BLaER1 (cell line): ENCODE measurements at regions not wholly inside any gene's neighbourhood (a gene's known extent, or its start where the extent isn't known, plus 50 kb on each side); places are given as distances from the start of the nearest gene placed in this dataset.
"Not testable (repeated sequence)": the region's sequence is repeated elsewhere in the genome, so short reads cannot be mapped to it uniquely, and the experiment has no call there.

Source experiments
- H3K27ac ChIP-seq: shearing (Covaris generic); formaldehyde crosslinking; 2 replicates; pipeline ENCODE4 v1.8.1; 2022
- H3K27me3 ChIP-seq: shearing (Covaris generic); formaldehyde crosslinking; 2 replicates; pipeline ENCODE4 v1.8.1; 2022
- H3K36me3 ChIP-seq: shearing (Covaris generic); formaldehyde crosslinking; 2 replicates; pipeline ENCODE4 v1.8.1; 2022
- H3K4me1 ChIP-seq: shearing (Covaris generic); formaldehyde crosslinking; 2 replicates; pipeline ENCODE4 v1.8.1; 2022
- H3K4me2 ChIP-seq: shearing (Covaris generic); formaldehyde crosslinking; 2 replicates; pipeline ENCODE4 v1.8.1; 2022
- H3K4me3 ChIP-seq: shearing (Covaris generic); formaldehyde crosslinking; 2 replicates; pipeline ENCODE4 v1.8.1; 2022
- H3K9ac ChIP-seq: shearing (Covaris generic); formaldehyde crosslinking; 2 replicates; pipeline ENCODE4 v1.8.1; 2022
- H3K9me3 ChIP-seq: shearing (Covaris generic); formaldehyde crosslinking; 2 replicates; pipeline ENCODE4 v1.8.1; 2022
- H4K20me1 ChIP-seq: shearing (Covaris generic); formaldehyde crosslinking; 2 replicates; pipeline ENCODE4 v1.8.1; 2022
- Cebpa-rat ChIP-seq: shearing (Covaris generic); IDR thresholded peaks from 2 replicates; pipeline ENCODE4 v1.8.1; 2022

- H3K36me3 ChIP-seq: no peaks in the 10 kb centered on the region
- no peaks in the 10 kb centered on the region for H3K27me3 ChIP-seq
- H3K4me3 ChIP-seq: no peak overlapping the region
- H3K4me2 ChIP-seq: no peak overlapping the region
- H3K4me1 ChIP-seq: no peaks in the 10 kb centered on the region
- TF ChIP-seq Cebpa-rat: no peak
- H3K9ac ChIP-seq: no peak overlapping the region
- no peak overlapping the region for H3K27ac ChIP-seq
- H4K20me1 ChIP-seq: no peaks in the 10 kb centered on the region
- H3K9me3 ChIP-seq: peaks cover 23% of the 10 kb centered on the region
Measured at GRCh38 chr4:138494931-138495330, 252.8 kb upstream of the SLC7A11 start.

GRCh38 chr4:138494116-138494515 is 252.0 kb upstream of the SLC7A11 start:
- Histone ChIP-seq H3K4me2 (no peak overlapping the region), H4K20me1 (no peaks in the 10 kb centered on the region)
- no peak for TF ChIP-seq Cebpa-rat

GRCh38 chr4:138492176-138492575 is 250.0 kb upstream of the SLC7A11 start:
- Histone ChIP-seq H3K27me3 (no peaks in the 10 kb centered on the region), H4K20me1 (no peaks in the 10 kb centered on the region), H3K9ac (no peak overlapping the region), H3K4me1 (no peaks in the 10 kb centered on the region), H3K4me3 (no peak overlapping the region), H3K4me2 (no peak overlapping the region), H3K27ac (no peak overlapping the region), H3K36me3 (no peaks in the 10 kb centered on the region), H3K9me3 (no peaks in the 10 kb centered on the region)
- TF ChIP-seq Cebpa-rat: no peak

More at GRCh38 chr4:138494116-138494515, 252.0 kb upstream of the SLC7A11 start:
- H3K4me1 ChIP-seq: no peaks in the 10 kb centered on the region
- H3K9me3 ChIP-seq: peaks cover 15% of the 10 kb centered on the region; the same call in 1 of the 2 replicates
- H3K4me3 ChIP-seq: no peak overlapping the region
- no peaks in the 10 kb centered on the region for H3K36me3 ChIP-seq
- H3K27me3 ChIP-seq: no peaks in the 10 kb centered on the region
- H3K9ac ChIP-seq: no peak overlapping the region
- H3K27ac ChIP-seq: no peak overlapping the region

- no peaks in the 10 kb centered on the region for H3K27me3 ChIP-seq
- H3K4me2 ChIP-seq: no peak overlapping the region
- no peaks in the 10 kb centered on the region for H3K36me3 ChIP-seq
- no peak overlapping the region for H3K9ac ChIP-seq
- no peak overlapping the region for H3K27ac ChIP-seq
- no peaks in the 10 kb centered on the region for H3K4me1 ChIP-seq
- no peaks in the 10 kb centered on the region for H3K9me3 ChIP-seq
- no peak overlapping the region for H3K4me3 ChIP-seq
- no peaks in the 10 kb centered on the region for H4K20me1 ChIP-seq
- no peak for TF ChIP-seq Cebpa-rat
Measured at GRCh38 chr4:138488533-138488932, 246.4 kb upstream of the SLC7A11 start.

- H3K27ac ChIP-seq: no peak overlapping the region
- TF ChIP-seq Cebpa-rat: no peak
- H4K20me1 ChIP-seq: no peaks in the 10 kb centered on the region
- H3K9ac ChIP-seq: no peak overlapping the region
- H3K27me3 ChIP-seq: no peaks in the 10 kb centered on the region
- no peak overlapping the region for H3K4me3 ChIP-seq
- H3K4me2 ChIP-seq: no peak overlapping the region
- no peaks in the 10 kb centered on the region for H3K9me3 ChIP-seq
- H3K36me3 ChIP-seq: no peaks in the 10 kb centered on the region
- no peaks in the 10 kb centered on the region for H3K4me1 ChIP-seq
Measured at GRCh38 chr4:138487670-138488069, 245.5 kb upstream of the SLC7A11 start.

- H3K27me3 ChIP-seq: no peaks in the 10 kb centered on the region
- no peaks in the 10 kb centered on the region for H4K20me1 ChIP-seq
- no peak for TF ChIP-seq Cebpa-rat
- no peaks in the 10 kb centered on the region for H3K9me3 ChIP-seq
- H3K4me2 ChIP-seq: no peak overlapping the region
- no peak overlapping the region for H3K27ac ChIP-seq
- no peaks in the 10 kb centered on the region for H3K4me1 ChIP-seq
- no peak overlapping the region for H3K4me3 ChIP-seq
- H3K9ac ChIP-seq: no peak overlapping the region
- H3K36me3 ChIP-seq: no peaks in the 10 kb centered on the region
Measured at GRCh38 chr4:138487230-138487629, 245.1 kb upstream of the SLC7A11 start.

- H3K4me2 ChIP-seq: no peak overlapping the region
- no peak overlapping the region for H3K4me3 ChIP-seq
- H3K4me1 ChIP-seq: no peaks in the 10 kb centered on the region
- no peaks in the 10 kb centered on the region for H4K20me1 ChIP-seq
- no peaks in the 10 kb centered on the region for H3K36me3 ChIP-seq
- no peak overlapping the region for H3K27ac ChIP-seq
- H3K27me3 ChIP-seq: no peaks in the 10 kb centered on the region
- no peak overlapping the region for H3K9ac ChIP-seq
- TF ChIP-seq Cebpa-rat: no peak
- no peaks in the 10 kb centered on the region for H3K9me3 ChIP-seq
Measured at GRCh38 chr4:138485498-138485897, 243.3 kb upstream of the SLC7A11 start.

GRCh38 chr4:138475116-138475515 is 233.0 kb upstream of the SLC7A11 start:
- Histone ChIP-seq H3K9ac (no peak overlapping the region), H3K4me2 (no peak overlapping the region), H4K20me1 (no peaks in the 10 kb centered on the region), H3K27ac (no peak overlapping the region), H3K9me3 (no peaks in the 10 kb centered on the region), H3K27me3 (no peaks in the 10 kb centered on the region), H3K36me3 (no peaks in the 10 kb centered on the region), H3K4me1 (no peaks in the 10 kb centered on the region), H3K4me3 (no peak overlapping the region)
- TF ChIP-seq Cebpa-rat: no peak

GRCh38 chr4:138473339-138473738 is 231.2 kb upstream of the SLC7A11 start:
- H3K27me3 ChIP-seq: no peaks in the 10 kb centered on the region
- H3K9ac ChIP-seq: no peak overlapping the region
- no peak overlapping the region for H3K27ac ChIP-seq
- no peak overlapping the region for H3K4me2 ChIP-seq
- no peaks in the 10 kb centered on the region for H3K9me3 ChIP-seq
- no peak for TF ChIP-seq Cebpa-rat
- H3K36me3 ChIP-seq: no peaks in the 10 kb centered on the region
- no peak overlapping the region for H3K4me3 ChIP-seq
- no peaks in the 10 kb centered on the region for H3K4me1 ChIP-seq
- H4K20me1 ChIP-seq: no peaks in the 10 kb centered on the region

GRCh38 chr4:138460477-138461414 is 218.6 kb upstream of the SLC7A11 start:
- TF ChIP-seq Cebpa-rat: no peak
- H3K27me3 ChIP-seq: no peaks in the 10 kb centered on the region
- no peak overlapping the region for H3K4me2 ChIP-seq
- H3K4me3 ChIP-seq: no peak overlapping the region
- no peaks in the 10 kb centered on the region for H3K36me3 ChIP-seq
- H3K4me1 ChIP-seq: no peaks in the 10 kb centered on the region
- no peaks in the 10 kb centered on the region for H4K20me1 ChIP-seq
- no peaks in the 10 kb centered on the region for H3K9me3 ChIP-seq
- no peak overlapping the region for H3K9ac ChIP-seq
- H3K27ac ChIP-seq: no peak overlapping the region

GRCh38 chr4:138458751-138459150 is 216.6 kb upstream of the SLC7A11 start:
- H3K27me3 ChIP-seq: no peaks in the 10 kb centered on the region
- H4K20me1 ChIP-seq: no peaks in the 10 kb centered on the region
- no peak overlapping the region for H3K27ac ChIP-seq
- H3K9me3 ChIP-seq: no peaks in the 10 kb centered on the region
- H3K4me2 ChIP-seq: no peak overlapping the region
- no peak overlapping the region for H3K4me3 ChIP-seq
- no peak overlapping the region for H3K9ac ChIP-seq
- no peaks in the 10 kb centered on the region for H3K4me1 ChIP-seq
- TF ChIP-seq Cebpa-rat: no peak
- no peaks in the 10 kb centered on the region for H3K36me3 ChIP-seq

- H3K4me1 ChIP-seq, H3K9ac ChIP-seq, H4K20me1 ChIP-seq, H3K4me3 ChIP-seq, H3K9me3 ChIP-seq, H3K27ac ChIP-seq, H3K4me2 ChIP-seq, H3K36me3 ChIP-seq, H3K27me3 ChIP-seq: not testable (repeated sequence)
Measured at GRCh38 chr4:138456349-138456748, 214.2 kb upstream of the SLC7A11 start.
